ENCODE measurements at regions not wholly inside any gene's neighbourhood (a gene's known extent, or its start where the extent isn't known, plus 50 kb on each side); places are given as distances from the start of the nearest gene placed in this dataset.

- TF ChIP-seq EP300 (conservative IDR thresholded peaks at IDR 0.05; ENCODE audit: poor library complexity, severe bottlenecking) (no peak), EZH2 (IDR thresholded peaks at IDR 0.05; ENCODE audit: borderline replicate concordance, insufficient read depth, low read length, poor library complexity, severe bottlenecking) (no peak), CTCF (IDR thresholded peaks at IDR 0.05; ENCODE audit: poor library complexity, severe bottlenecking) (no peak), POLR2AphosphoS5 (IDR thresholded peaks at IDR 0.05) (no peak), SMC3 (conservative IDR thresholded peaks at IDR 0.05; ENCODE audit: poor library complexity) (no peak), REST (IDR thresholded peaks at IDR 0.05; ENCODE audit: borderline replicate concordance) (no peak), TAF1 (IDR thresholded peaks at IDR 0.05; ENCODE audit: low read depth) (no peak), RAD21 (conservative IDR thresholded peaks at IDR 0.05) (no peak), MXI1 (conservative IDR thresholded peaks at IDR 0.05; ENCODE audit: poor library complexity, severe bottlenecking) (no peak)
These were observed 1272.4 kb upstream of the ADGRL4 start for GRCh38 chr1:80278936-80279335.

All from neural cell (in vitro differentiated cells).